GM19438 (cell line): ENCODE measurements at regions not wholly inside any gene's neighbourhood (a gene's known extent, or its start where the extent isn't known, plus 50 kb on each side); places are given as distances from the start of the nearest gene placed in this dataset.

Experiments used
- ATAC-seq: cut with Tn5 transposase; IDR thresholded peaks from one replicate; pipeline ENCODE4 v1.9.1; 2021; ENCODE audit warnings: low read depth; ENCODE audit not compliant: unreplicated experiment

- no peak for ATAC-seq
Measured at GRCh38 chr5:68762201-68762600, 331.6 kb upstream of the SLC30A5 start.

- ATAC-seq = no peak
Measured at GRCh38 chr5:68766952-68767464, 326.8 kb upstream of the SLC30A5 start.

- ATAC-seq = no peak
Measured at GRCh38 chr5:68770551-68770950, 323.3 kb upstream of the SLC30A5 start.

- no peak for ATAC-seq
Measured at GRCh38 chr5:68771221-68771620, 322.6 kb upstream of the SLC30A5 start.

- no peak for ATAC-seq
Measured at GRCh38 chr5:68771732-68772131, 322.1 kb upstream of the SLC30A5 start.

- no peak for ATAC-seq
Measured at GRCh38 chr5:68776381-68776780, 317.4 kb upstream of the SLC30A5 start.

- ATAC-seq = no peak
Measured at GRCh38 chr5:68777135-68777534, 316.7 kb upstream of the SLC30A5 start.

- no peak for ATAC-seq
Measured at GRCh38 chr5:68778484-68778883, 315.3 kb upstream of the SLC30A5 start.

- ATAC-seq = no peak
Measured at GRCh38 chr5:68780299-68780955, 313.4 kb upstream of the SLC30A5 start.

- ATAC-seq = no peak
Measured at GRCh38 chr5:68793074-68793473, 300.7 kb upstream of the SLC30A5 start.

GRCh38 chr5:68793993-68794392 is 299.8 kb upstream of the SLC30A5 start:
- ATAC-seq = no peak

GRCh38 chr5:68795190-68795589 is 298.6 kb upstream of the SLC30A5 start:
- ATAC-seq = no peak

GRCh38 chr5:68798877-68799843 is 294.7 kb upstream of the SLC30A5 start:
- no peak for ATAC-seq

- ATAC-seq = no peak
Measured at GRCh38 chr5:68802430-68802829, 291.4 kb upstream of the SLC30A5 start.

- no peak for ATAC-seq
Measured at GRCh38 chr5:68803881-68804319, 289.9 kb upstream of the SLC30A5 start.

GRCh38 chr5:68804343-68804742 is 289.5 kb upstream of the SLC30A5 start:
- ATAC-seq = no peak

GRCh38 chr5:68805444-68805843 is 288.4 kb upstream of the SLC30A5 start:
- ATAC-seq = no peak

- ATAC-seq = no peak
Measured at GRCh38 chr5:68817632-68818031, 276.2 kb upstream of the SLC30A5 start.

GRCh38 chr5:68818057-68818695 is 275.6 kb upstream of the SLC30A5 start:
- no peak for ATAC-seq

- ATAC-seq = no peak
Measured at GRCh38 chr5:68818870-68819269, 274.9 kb upstream of the SLC30A5 start.

- ATAC-seq = no peak
Measured at GRCh38 chr5:68821056-68821455, 272.8 kb upstream of the SLC30A5 start.
